CD4-positive, alpha-beta memory T cell (primary cell): ENCODE measurements at regions not wholly inside any gene's neighbourhood (a gene's known extent, or its start where the extent isn't known, plus 50 kb on each side); places are given as distances from the start of the nearest gene placed in this dataset.

ENCODE experiments used
- CTCF ChIA-PET: fragments of 350-600 bp; sonication (Branson Sonifier 250); formaldehyde crosslinking; loops from one replicate; lab custom pipeline; 2021; ENCODE audit warnings: inconsistent platforms; ENCODE audit not compliant: partially characterized antibody; lab: Charles Lee
- POLR2A ChIA-PET: fragments of 350-600 bp; sonication (Branson Sonifier 250); formaldehyde crosslinking; loops from one replicate; lab custom pipeline; 2021; ENCODE audit not compliant: partially characterized antibody; lab: Charles Lee
- DNase-seq, 5 donors: peaks; one replicate each; pipeline versions ENCODE4 v3.0.0 to v3.0.0-alpha.2; 2020 to 2022; ENCODE audit warnings: mixed read lengths in 1 of 5
- H3K27ac ChIP-seq: one replicate; pipeline ENCODE4 v1.7.0; 2013; ENCODE audit warnings: low read depth, low read length
- H3K27me3 ChIP-seq: 2 replicates; pipeline ENCODE4 v1.7.0; 2013; ENCODE audit warnings: mild to moderate bottlenecking, low read length, moderate library complexity; ENCODE audit not compliant: insufficient read depth
- H3K36me3 ChIP-seq: 2 replicates; pipeline ENCODE4 v1.7.0; 2013; ENCODE audit warnings: mild to moderate bottlenecking, low read length, moderate library complexity; ENCODE audit not compliant: insufficient read depth
- H3K4me1 ChIP-seq: 2 replicates; pipeline ENCODE4 v1.7.0; 2013; ENCODE audit warnings: mild to moderate bottlenecking, low read length, moderate library complexity; ENCODE audit not compliant: insufficient read depth
- H3K4me3 ChIP-seq, 2 donors: one replicate each; pipeline ENCODE4 v1.7.0; 2013; ENCODE audit warnings: low read length in 2 of 2, mild to moderate bottlenecking in 1 of 2
- H3K9me3 ChIP-seq, 2 donors: one replicate each; pipeline ENCODE4 v1.7.0; 2013; ENCODE audit warnings: low read length in 2 of 2, control low read depth in 1 of 2; ENCODE audit not compliant: control insufficient read depth in 1 of 2
- H3K27ac Mint-ChIP-seq, 7 donors: one replicate each; pipeline ENCODE4 v1.8.0; 2020 to 2021; ENCODE audit warnings: mixed read lengths in 7 of 7, mild to moderate bottlenecking in 6 of 7, inconsistent platforms in 3 of 7, moderate library complexity in 3 of 7
- H3K27me3 Mint-ChIP-seq, 2 donors: one replicate each; pipeline ENCODE4 v1.8.0; 2020 to 2021; ENCODE audit warnings: mixed read lengths in 2 of 2
- H3K36me3 Mint-ChIP-seq, 2 donors: one replicate each; pipeline ENCODE4 v1.8.0; 2020 to 2021; ENCODE audit warnings: mixed read lengths in 2 of 2, inconsistent platforms in 1 of 2, mild to moderate bottlenecking in 1 of 2
- H3K4me1 Mint-ChIP-seq, 4 donors: one replicate each; pipeline ENCODE4 v1.8.0; 2020 to 2021; ENCODE audit warnings: mixed read lengths in 4 of 4, mild to moderate bottlenecking in 1 of 4
- H3K4me3 Mint-ChIP-seq, 8 donors: one replicate each; pipeline ENCODE4 v1.8.0; 2020 to 2021; ENCODE audit warnings: mixed read lengths in 8 of 8, mild to moderate bottlenecking in 7 of 8, moderate library complexity in 6 of 8, inconsistent platforms in 3 of 8
- H3K9me3 Mint-ChIP-seq, 8 donors: one replicate each; pipeline ENCODE4 v1.8.0; 2020 to 2021; ENCODE audit warnings: mixed read lengths in 8 of 8, mild to moderate bottlenecking in 5 of 8, inconsistent platforms in 3 of 8, moderate library complexity in 1 of 8
- intact Hi-C: fragments of 100-400 bp; cut with micrococcal nuclease; formaldehyde crosslinking; loops from one replicate; pipeline ENCODE4 v1.15.1; 2023

DNA sequence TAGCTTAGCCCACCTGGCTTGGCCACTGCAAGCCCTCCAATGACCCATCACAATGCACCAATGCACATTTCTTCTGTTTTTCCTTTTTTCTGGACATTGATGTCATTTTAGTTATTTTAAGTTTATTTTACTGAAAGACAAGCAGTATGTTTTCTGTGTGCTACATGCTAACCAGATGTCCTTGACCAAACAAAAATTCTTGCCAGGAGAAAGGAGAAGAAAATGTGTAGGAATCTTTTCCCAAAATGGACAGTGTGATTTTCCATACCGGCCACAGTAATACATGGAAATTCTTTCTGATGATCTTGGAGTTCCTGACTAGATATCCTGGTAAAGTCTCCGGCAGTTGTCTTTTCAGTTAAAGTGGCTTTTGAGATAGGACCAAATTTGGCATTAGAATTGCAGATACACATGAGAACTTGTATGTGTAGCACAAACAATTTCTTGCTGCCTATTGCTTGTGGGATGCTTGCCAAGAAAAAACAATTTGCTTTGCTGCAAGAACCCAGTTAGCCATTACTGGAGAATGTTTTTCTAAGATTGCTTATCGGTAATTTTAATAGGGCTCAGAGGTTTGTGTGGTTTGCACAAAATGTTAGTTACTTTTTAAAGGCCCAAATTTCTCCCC is 696.5 kb upstream of the CITED2 start:
- H3K4me1 Mint-ChIP-seq: no peaks in the 10 kb centered on the region
- H3K27me3 Mint-ChIP-seq: peaks cover 5 to 11% of the 10 kb centered on the region in 2 donors
- intact Hi-C loops: no loop called here
- ChIA-PET CTCF (no interaction called here), POLR2A (no interaction called here)
- no peaks in the 10 kb centered on the region for H3K36me3 Mint-ChIP-seq
- Histone ChIP-seq H3K4me3 (no peak overlapping the region), H3K27ac (no peak overlapping the region), H3K36me3 (no peaks in the 10 kb centered on the region), H3K4me1 (no peaks in the 10 kb centered on the region), H3K9me3 (no peaks in the 10 kb centered on the region), H3K27me3 (no peaks in the 10 kb centered on the region)
- no peak overlapping the region for H3K27ac Mint-ChIP-seq
- H3K9me3 Mint-ChIP-seq: no peaks in the 10 kb centered on the region
- H3K4me3 Mint-ChIP-seq: no peak overlapping the region
- no peak for DNase-seq

DNA sequence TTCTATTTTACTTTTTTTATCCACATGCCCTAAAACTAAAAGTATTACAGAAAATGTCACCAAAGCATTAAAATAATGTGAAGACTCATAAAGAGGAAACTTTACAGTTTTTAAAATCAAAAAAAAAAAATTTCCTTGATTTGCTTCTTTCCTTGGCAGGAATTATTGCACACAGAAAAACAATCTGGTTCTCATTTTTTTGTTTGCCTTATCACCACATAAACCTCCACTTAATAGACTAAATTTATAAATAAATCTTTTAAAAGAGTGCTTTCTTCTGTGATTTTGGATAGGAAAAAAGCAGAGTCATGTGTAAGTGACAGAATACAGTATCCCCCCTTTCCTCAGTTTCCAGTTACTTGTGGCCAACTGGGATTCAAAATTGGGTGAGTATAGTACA is 695.1 kb upstream of the CITED2 start:
- no peak for DNase-seq
- Mint-ChIP-seq H3K36me3 (no peaks in the 10 kb centered on the region), H3K9me3 (no peaks in the 10 kb centered on the region), H3K27me3 (peaks cover 5 to 6% of the 10 kb centered on the region in 2 donors), H3K4me1 (no peaks in the 10 kb centered on the region), H3K27ac (no peak overlapping the region), H3K4me3 (no peak overlapping the region)
- Histone ChIP-seq H3K4me1 (no peaks in the 10 kb centered on the region), H3K36me3 (no peaks in the 10 kb centered on the region), H3K27ac (no peak overlapping the region), H3K4me3 (no peak overlapping the region), H3K9me3 (no peaks in the 10 kb centered on the region), H3K27me3 (no peaks in the 10 kb centered on the region)
- ChIA-PET POLR2A (no interaction called here), CTCF (no interaction called here)
- intact Hi-C loops: no loop called here

DNA sequence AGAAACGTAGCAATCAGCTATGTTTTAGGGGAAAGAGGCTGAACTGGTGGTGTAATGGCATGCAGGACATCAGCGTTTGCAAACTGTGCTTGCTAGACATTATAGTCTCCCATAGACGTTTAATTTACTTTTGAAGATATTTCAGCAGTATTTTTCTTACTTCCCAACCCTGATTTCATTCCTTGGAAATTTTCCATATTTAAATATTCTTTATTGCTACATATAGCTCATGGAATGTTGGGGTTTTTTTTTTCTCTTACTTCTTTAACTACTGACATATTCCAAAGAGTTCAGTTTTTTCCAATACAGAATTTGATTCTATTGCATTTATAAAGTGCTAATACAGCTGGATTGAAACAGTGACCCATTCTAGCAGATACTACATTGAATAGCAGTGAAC is 694.4 kb upstream of the CITED2 start:
- Histone ChIP-seq H3K9me3 (no peaks in the 10 kb centered on the region), H3K36me3 (no peaks in the 10 kb centered on the region), H3K4me3 (no peak overlapping the region), H3K4me1 (no peaks in the 10 kb centered on the region), H3K27ac (no peak overlapping the region), H3K27me3 (no peaks in the 10 kb centered on the region)
- Mint-ChIP-seq H3K9me3 (no peaks in the 10 kb centered on the region), H3K4me3 (no peak overlapping the region), H3K4me1 (no peaks in the 10 kb centered on the region), H3K27me3 (peaks cover 3% of the 10 kb centered on the region in 2 donors), H3K27ac (no peak overlapping the region), H3K36me3 (no peaks in the 10 kb centered on the region)
- no peak for DNase-seq
- intact Hi-C loops: no loop called here
- POLR2A ChIA-PET: no interaction called here
- CTCF ChIA-PET: no interaction called here

DNA sequence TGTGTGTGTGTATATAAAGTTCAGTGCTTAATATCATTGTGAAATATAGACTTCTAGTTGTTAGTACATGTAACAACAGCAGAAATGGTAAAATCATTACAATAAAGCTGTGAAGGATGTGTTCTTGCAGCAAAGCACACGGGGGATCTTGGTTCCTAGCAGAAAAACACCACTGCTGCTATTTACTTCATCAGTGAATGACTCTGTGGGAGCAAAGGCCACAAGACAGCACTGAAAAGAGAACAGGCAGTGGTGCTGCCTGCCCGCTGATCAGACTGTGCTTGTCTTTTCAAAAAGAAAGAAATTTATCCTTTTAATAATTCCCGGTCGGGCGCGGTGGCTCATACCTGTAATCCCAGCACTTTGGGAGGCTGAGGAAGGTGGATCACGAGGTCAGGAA is 689.9 kb upstream of the CITED2 start:
- no peak overlapping the region for H3K27ac Mint-ChIP-seq
- peaks cover 3 to 6% of the 10 kb centered on the region in 2 donors for H3K27me3 Mint-ChIP-seq
- no peaks in the 10 kb centered on the region for H3K9me3 ChIP-seq
- intact Hi-C loops: no loop called here
- no peak for DNase-seq
- H3K36me3 Mint-ChIP-seq: no peaks in the 10 kb centered on the region
- no peaks in the 10 kb centered on the region for H3K4me1 Mint-ChIP-seq
- POLR2A ChIA-PET: no interaction called here
- CTCF ChIA-PET: interaction anchor here (1.3 kb wide), 1 partner anchor 15 kb away, joined by 3 read pairs; no protein-coding TSS in a partner anchor
- H3K9me3 Mint-ChIP-seq: no peaks in the 10 kb centered on the region
- no peak overlapping the region for H3K27ac ChIP-seq
- H3K36me3 ChIP-seq: no peaks in the 10 kb centered on the region
- H3K4me3 ChIP-seq: no peak overlapping the region
- H3K27me3 ChIP-seq: no peaks in the 10 kb centered on the region
- H3K4me3 Mint-ChIP-seq: no peak overlapping the region
- H3K4me1 ChIP-seq: no peaks in the 10 kb centered on the region

DNA sequence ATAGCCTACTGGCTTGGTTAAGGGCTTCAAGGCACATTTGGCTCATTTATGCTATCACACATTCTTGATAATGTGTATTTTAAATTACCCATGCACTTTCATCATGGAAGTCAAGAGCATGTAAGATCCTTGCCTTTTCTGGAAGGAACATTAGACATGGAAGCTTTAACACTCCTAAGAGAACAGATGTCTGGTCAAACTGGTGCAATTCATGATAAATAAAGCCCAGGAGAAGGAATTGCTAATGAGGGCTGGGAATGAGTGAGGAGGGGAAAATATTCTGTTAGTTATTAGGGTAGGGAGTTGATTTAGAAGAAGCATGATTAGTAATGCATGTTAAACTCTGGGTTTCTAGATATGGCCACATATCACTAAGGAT is 688.6 kb upstream of the CITED2 start:
- no peak overlapping the region for H3K4me3 ChIP-seq
- CTCF ChIA-PET: no interaction called here
- H3K4me1 Mint-ChIP-seq: no peaks in the 10 kb centered on the region
- H3K27ac Mint-ChIP-seq: no peak overlapping the region
- intact Hi-C loops: no loop called here
- H3K36me3 Mint-ChIP-seq: no peaks in the 10 kb centered on the region
- H3K4me3 Mint-ChIP-seq: no peak overlapping the region
- no peaks in the 10 kb centered on the region for H3K36me3 ChIP-seq
- no peaks in the 10 kb centered on the region for H3K27me3 ChIP-seq
- H3K9me3 Mint-ChIP-seq: no peaks in the 10 kb centered on the region
- POLR2A ChIA-PET: no interaction called here
- no peaks in the 10 kb centered on the region for H3K4me1 ChIP-seq
- no peak overlapping the region for H3K27ac ChIP-seq
- H3K9me3 ChIP-seq: no peaks in the 10 kb centered on the region
- H3K27me3 Mint-ChIP-seq: peaks cover 6% of the 10 kb centered on the region in 2 donors
- DNase-seq: no peak

DNA sequence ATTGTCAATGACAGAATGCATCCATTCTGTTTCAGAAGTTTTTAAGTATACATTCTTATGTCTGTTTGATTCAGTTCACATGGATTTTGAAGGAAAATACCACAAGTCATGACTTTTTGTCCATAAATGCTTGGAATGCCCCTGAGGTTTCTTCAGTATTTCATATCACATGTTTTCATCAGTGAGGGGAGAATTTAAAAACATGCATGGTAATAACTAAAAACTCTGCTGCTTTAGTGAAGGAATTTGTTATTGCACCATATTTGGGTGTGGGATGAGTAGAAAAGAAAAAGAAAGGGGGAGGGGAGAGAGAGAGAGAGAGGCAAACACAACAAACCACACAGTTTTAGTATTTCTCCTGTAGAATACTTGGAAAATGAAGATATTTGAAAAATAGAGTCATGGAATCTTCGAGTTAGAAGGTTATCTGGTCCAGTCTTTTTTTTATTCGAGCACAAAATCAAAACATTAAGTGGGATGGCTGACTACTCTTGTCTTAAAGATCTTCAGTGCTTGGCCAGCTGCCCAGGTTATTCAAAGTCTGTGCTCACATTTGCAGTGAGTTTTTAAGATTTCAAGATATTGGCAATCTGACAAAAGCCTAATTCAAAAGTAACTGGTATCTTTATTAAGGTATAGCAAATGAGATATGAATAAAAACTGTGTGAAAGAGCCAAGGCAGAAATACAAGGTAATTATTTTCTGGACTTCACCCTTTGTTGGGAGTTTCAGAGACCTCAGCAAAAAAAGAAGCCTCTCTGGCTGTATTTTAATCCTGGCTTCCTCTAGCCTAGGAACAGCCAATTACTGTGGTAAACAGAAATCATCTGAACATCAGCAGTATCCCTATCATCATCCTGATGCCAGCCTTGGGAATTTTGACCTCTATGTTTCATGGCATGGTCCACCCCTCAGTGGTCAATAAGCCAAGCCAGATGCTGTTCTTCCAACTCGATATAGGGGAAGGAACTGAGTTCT is 687.9 kb upstream of the CITED2 start:
- DNase-seq: no peak
- no peaks in the 10 kb centered on the region for H3K36me3 ChIP-seq
- intact Hi-C loops: no loop called here
- H3K36me3 Mint-ChIP-seq: no peaks in the 10 kb centered on the region
- no peaks in the 10 kb centered on the region for H3K9me3 Mint-ChIP-seq
- H3K4me1 Mint-ChIP-seq: no peaks in the 10 kb centered on the region
- H3K4me3 Mint-ChIP-seq: no peak overlapping the region
- H3K27me3 ChIP-seq: no peaks in the 10 kb centered on the region
- ChIA-PET CTCF (no interaction called here), POLR2A (no interaction called here)
- no peaks in the 10 kb centered on the region for H3K4me1 ChIP-seq
- H3K27me3 Mint-ChIP-seq: peaks cover 5 to 6% of the 10 kb centered on the region in 2 donors
- H3K4me3 ChIP-seq: no peak overlapping the region
- no peaks in the 10 kb centered on the region for H3K9me3 ChIP-seq
- H3K27ac ChIP-seq: no peak overlapping the region
- no peak overlapping the region for H3K27ac Mint-ChIP-seq

DNA sequence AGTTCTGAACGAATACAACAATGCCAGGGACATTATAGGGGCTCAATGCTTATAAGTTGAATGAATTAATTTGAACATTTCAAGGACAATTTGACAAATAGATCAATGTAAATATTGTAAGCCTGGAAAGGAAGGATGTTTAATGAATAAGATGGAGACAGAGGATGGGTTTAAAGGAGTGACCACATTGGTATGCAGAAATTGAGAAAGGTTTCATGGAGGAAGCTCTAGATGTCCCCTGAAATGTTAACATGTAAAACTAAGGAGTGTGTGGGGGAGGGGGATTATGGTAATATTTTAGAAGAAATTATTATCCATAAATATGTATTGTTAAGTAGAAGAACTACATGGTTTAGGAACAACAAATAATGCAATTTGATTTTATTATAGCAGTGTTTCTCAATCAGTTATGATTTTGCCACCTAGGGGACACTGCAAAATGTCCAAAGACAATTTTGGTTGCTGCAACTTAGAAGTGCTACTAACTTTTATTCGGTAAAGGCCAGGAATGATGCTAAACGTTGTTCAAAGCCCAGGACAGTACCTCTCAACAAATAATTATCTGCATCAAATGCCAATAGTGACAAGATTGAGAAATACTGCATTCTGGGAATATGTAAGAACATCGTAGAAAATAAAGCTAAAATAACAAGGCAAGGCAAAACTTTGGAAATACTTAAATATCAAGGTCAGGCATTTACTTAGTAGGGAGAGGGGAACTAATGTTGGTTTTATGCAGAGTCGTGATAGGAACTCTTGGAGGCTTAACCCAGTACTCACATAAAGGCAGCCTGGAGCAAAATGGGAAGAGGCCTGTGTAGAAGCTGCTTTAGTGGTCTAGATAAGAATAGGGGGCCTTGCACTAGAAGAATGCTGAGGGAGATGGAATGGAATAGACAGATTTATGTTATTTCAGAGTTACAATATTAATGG is 686.9 kb upstream of the CITED2 start:
- ChIA-PET CTCF (no interaction called here), POLR2A (no interaction called here)
- Histone ChIP-seq H3K27ac (no peak overlapping the region), H3K36me3 (no peaks in the 10 kb centered on the region), H3K4me1 (no peaks in the 10 kb centered on the region), H3K4me3 (no peak overlapping the region), H3K27me3 (no peaks in the 10 kb centered on the region), H3K9me3 (no peaks in the 10 kb centered on the region)
- H3K27me3 Mint-ChIP-seq: peaks cover 5 to 8% of the 10 kb centered on the region in 2 donors
- H3K36me3 Mint-ChIP-seq: no peaks in the 10 kb centered on the region
- no peak overlapping the region for H3K27ac Mint-ChIP-seq
- no peak for DNase-seq
- no peak overlapping the region for H3K4me3 Mint-ChIP-seq
- intact Hi-C loops: no loop called here
- no peaks in the 10 kb centered on the region for H3K4me1 Mint-ChIP-seq
- H3K9me3 Mint-ChIP-seq: no peaks in the 10 kb centered on the region
